GM23248 (cell line): ENCODE measurements at regions not wholly inside any gene's neighbourhood (a gene's known extent, or its start where the extent isn't known, plus 50 kb on each side); places are given as distances from the start of the nearest gene placed in this dataset.

Experiments
- EZH2 ChIP-seq: fragments of 200-600 bp; sonication (generic); IDR thresholded peaks from 2 replicates; pipeline ENCODE4 v1.6.1; 2018; ENCODE audit warnings: antibody characterized with exemption, mild to moderate bottlenecking; ENCODE audit not compliant: insufficient read depth, poor library complexity, severe bottlenecking
- EZH2phosphoT487 ChIP-seq: fragments of 200-600 bp; sonication (generic); IDR thresholded peaks from 2 replicates; pipeline ENCODE4 v1.6.1; 2018; ENCODE audit warnings: antibody characterized with exemption, moderate library complexity, mild to moderate bottlenecking, low read depth; ENCODE audit not compliant: insufficient read depth

DNA sequence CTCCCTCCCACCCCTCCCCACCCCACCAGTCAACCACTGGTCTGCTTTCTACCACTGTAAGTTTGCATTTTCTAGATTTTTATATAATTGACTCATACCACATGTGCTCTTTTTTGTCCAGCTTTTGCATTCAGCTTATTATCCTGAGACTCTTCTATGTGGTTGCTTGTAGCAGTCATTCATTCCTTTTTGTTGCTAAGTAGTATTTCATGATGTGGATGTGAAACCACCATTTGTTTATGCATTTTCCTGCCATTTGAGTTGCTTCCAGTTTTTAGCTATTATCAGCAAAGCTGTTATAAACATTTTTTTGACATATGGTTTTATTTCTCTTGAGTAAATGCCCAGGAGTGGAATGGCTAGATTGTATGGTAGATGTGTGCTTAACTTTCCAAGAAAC is 77.0 kb upstream of the FGF3 start:
- TF ChIP-seq EZH2 = no peak
- TF ChIP-seq EZH2phosphoT487 = no peak
